ENCODE measurements at regions not wholly inside any gene's neighbourhood (a gene's known extent, or its start where the extent isn't known, plus 50 kb on each side); places are given as distances from the start of the nearest gene placed in this dataset.

DNA sequence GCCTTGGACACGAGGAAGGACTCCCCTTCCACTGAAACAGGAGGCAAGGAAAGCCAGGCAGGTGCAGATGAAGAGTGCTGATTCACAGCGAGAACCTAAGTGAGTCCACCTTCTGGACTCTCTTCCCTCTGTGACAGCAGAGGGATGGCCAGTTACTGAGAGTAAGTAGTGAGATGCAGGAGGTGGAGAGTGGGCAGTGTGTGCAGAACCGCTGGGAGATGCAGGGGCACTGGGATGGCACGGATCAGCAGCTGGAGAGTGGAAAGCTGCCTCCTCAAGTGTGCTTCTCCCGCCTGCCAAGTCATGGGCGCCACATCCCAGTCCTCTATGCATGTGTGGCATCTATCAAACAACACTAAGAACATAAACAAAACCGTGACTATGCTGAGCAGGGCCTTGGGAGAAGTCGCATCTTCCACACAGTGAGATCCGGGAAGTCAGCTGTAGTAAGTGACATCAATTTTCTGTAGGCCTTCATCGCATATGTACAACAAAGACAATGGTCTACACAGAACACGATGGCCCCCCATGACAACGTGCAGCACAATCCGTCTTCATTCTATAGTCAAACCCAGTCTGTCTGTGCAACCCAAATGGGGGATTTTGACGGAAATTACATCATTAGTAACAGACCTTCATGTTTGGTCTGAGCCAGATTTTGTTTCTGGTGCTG is 217.4 kb upstream of the KLF14 start:
- ATAC-seq (ENCODE audit: low FRiP score): no peak
- TF ChIP-seq, protein P1, sequence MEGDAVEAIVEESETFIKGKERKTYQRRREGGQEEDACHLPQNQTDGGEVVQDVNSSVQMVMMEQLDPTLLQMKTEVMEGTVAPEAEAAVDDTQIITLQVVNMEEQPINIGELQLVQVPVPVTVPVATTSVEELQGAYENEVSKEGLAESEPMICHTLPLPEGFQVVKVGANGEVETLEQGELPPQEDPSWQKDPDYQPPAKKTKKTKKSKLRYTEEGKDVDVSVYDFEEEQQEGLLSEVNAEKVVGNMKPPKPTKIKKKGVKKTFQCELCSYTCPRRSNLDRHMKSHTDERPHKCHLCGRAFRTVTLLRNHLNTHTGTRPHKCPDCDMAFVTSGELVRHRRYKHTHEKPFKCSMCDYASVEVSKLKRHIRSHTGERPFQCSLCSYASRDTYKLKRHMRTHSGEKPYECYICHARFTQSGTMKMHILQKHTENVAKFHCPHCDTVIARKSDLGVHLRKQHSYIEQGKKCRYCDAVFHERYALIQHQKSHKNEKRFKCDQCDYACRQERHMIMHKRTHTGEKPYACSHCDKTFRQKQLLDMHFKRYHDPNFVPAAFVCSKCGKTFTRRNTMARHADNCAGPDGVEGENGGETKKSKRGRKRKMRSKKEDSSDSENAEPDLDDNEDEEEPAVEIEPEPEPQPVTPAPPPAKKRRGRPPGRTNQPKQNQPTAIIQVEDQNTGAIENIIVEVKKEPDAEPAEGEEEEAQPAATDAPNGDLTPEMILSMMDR (IDR thresholded peaks at IDR 0.05): no peak
- no peak for DNase-seq (ENCODE audit: low spot score)

DNA sequence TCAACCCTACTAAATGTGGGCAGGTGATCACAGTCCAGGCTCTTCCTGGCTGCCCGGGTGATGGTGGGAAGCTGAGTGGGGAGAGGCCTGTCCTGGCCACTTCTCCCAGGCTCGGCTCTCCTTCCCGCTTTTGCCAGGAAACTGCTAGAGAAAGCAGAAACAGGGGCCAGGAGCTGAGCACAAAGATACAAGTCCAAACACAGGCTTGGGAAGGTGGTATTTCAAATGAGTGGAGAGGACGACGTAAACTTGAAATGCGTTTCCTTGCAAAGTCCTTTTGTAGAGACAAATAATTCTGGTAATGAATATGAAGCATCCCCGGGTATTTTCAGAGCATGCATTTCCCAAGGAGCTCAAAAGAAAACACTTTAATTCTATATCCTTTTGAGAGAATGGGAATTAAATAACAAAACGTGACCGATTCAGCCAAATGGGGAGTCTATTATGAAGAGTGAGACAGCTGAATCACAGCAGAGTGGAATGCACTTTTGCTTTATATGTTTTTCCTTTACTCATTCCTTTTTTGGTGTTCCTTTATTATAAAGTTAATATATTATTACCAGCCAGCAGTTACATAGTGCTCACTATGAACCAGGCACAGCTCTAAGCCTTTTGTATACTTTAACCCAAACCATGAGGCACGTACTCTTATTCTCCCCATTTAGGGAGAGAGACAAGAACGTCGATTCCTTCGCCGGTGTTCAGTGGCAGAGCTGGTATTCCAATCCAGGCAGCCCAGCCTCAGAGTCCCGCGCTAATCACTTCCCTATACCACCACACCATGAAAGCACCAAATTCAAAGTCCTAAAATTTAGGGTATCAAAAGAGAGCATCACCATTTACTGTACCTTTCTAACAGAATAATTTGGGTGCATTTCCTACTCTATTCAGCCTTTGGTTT is 218.2 kb upstream of the KLF14 start:
- TF ChIP-seq, protein P1 (IDR thresholded peaks at IDR 0.05): no peak
- DNase-seq (ENCODE audit: low spot score): no peak
- ATAC-seq (ENCODE audit: low FRiP score): no peak

DNA sequence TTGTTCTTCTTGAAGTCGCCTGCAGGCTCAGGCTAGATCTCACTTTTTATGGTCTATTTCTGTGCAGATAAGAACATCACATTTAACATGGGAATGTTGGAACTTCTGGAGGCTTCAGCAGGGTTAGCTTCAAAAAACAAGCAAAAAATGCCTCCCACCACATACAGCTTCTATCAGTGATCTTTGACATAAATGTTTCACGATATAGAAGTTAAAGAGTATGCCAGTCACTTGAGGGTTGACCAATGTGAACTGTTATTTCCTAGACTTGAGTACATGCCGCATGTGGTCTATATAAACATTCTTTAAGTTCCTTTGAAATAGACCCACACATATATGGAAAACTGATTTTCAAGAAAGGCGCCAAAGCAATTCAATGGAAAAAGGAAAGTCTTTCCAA is 219.2 kb upstream of the KLF14 start:
- TF ChIP-seq, protein P1 (IDR thresholded peaks at IDR 0.05): no peak
- DNase-seq (ENCODE audit: low spot score): no peak
- no peak for ATAC-seq (ENCODE audit: low FRiP score)

DNA sequence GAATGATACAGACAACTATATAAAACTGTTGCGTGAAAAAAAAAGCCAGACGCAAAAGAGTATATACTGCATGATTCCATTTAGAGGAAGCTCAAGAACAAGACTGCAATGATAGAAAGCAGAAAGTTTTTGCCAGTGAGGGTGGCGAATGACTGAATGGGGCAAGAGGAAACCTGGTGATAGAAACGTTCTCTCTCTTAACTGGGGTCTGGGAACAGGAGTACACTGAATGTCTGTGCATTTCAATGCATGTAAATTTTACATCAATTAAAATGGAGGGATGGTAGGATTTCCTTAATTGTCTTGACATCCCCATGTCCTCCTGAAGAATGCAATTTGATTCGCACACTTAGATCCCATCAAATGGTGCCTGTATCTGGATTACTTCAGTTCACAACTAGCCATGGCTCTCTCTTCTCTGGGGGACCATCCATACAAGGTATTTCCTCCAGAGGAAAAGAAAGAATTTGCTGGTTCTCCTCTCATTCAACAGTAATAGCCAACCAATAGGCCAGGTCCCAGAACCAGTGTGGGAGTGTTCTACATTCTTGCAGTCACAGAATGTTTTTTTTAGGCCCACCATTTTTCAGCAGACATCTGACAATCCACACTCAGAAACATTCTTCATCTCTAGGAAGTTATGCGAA is 221.0 kb upstream of the KLF14 start:
- TF ChIP-seq, protein P1 (IDR thresholded peaks at IDR 0.05): no peak
- no peak for DNase-seq (ENCODE audit: low spot score)

DNA sequence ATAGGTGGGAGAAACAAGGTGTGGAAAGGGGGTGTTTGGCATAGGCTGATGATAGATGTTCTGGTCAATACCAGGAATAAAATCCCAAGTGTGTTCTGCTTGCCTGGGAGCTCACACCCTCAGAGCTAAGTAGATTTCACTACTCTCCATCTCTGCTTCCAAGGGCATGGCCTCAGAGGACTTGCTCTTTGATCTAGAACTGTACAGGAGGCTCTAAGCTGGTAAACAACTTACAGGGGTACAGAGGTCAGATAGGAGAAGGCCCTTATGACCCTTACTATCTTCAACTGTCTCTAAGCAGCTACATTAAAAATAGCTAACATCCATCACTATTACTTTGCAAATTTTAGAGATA is 221.5 kb upstream of the KLF14 start:
- ATAC-seq (ENCODE audit: low FRiP score) (no peak), DNase-seq (ENCODE audit: low spot score) (no peak)
- TF ChIP-seq, protein P1 (IDR thresholded peaks at IDR 0.05): no peak

More for the DNA sequence above, 221.0 kb upstream of the KLF14 start:
- no peak for ATAC-seq (ENCODE audit: low FRiP score)

DNA sequence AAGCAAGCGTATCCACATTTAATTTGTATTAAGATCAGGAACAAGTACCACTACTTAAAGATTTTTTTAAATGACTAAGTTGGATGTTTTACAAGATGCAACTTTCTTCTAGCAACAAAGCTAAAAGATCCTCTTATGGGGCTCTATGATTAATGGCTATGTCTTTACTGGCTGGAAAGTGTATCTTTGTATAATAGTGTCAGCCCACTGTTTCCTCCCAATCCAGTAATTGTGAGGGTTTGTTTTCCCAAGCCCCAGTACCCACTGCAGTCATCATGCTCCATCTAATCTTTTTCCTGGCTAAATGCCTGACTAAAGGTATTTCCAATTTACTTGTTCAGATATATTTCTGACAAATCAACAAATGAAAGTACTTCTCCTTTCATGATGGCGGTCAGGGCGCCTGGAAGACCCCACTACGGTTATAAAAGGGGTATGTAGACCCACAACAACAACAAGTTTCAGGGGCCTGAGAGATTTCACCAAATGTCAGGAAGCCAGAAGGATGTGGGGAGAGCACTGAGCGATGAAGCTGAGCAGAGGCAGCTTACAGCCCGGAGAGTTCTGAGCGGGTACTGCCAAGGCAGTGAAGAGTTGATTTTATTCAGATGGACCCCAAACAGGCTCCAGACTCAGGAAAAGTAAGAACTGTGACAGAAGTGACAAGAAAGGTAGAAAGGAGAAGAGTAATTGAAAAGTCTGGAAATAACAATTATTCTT is 222.6 kb upstream of the KLF14 start:
- TF ChIP-seq, protein P1 (IDR thresholded peaks at IDR 0.05): no peak
- DNase-seq (ENCODE audit: low spot score): no peak
- ATAC-seq (ENCODE audit: low FRiP score): no peak

Measured in omental fat pad (tissue), 3 donors.